ENCODE measurements at regions not wholly inside any gene's neighbourhood (a gene's known extent, or its start where the extent isn't known, plus 50 kb on each side); places are given as distances from the start of the nearest gene placed in this dataset.

GRCh38 chr5:133716532-133717183, 104.3 kb upstream of the FSTL4 start:
- Mint-ChIP-seq H3K4me3 (ENCODE audit: low read depth) (no peak overlapping the region), H3K27ac (no peak overlapping the region), H3K4me1 (ENCODE audit: low read depth) (no peaks in the 10 kb centered on the region), H3K36me3 (ENCODE audit: insufficient read depth) (no peaks in the 10 kb centered on the region), H3K27me3 (peaks cover 14% of the 10 kb centered on the region), H3K9me3 (ENCODE audit: low read depth) (peaks cover 10% of the 10 kb centered on the region)
- no peak for DNase-seq (ENCODE audit: low spot score, unreplicated experiment)
- TF ChIP-seq, protein P1, sequence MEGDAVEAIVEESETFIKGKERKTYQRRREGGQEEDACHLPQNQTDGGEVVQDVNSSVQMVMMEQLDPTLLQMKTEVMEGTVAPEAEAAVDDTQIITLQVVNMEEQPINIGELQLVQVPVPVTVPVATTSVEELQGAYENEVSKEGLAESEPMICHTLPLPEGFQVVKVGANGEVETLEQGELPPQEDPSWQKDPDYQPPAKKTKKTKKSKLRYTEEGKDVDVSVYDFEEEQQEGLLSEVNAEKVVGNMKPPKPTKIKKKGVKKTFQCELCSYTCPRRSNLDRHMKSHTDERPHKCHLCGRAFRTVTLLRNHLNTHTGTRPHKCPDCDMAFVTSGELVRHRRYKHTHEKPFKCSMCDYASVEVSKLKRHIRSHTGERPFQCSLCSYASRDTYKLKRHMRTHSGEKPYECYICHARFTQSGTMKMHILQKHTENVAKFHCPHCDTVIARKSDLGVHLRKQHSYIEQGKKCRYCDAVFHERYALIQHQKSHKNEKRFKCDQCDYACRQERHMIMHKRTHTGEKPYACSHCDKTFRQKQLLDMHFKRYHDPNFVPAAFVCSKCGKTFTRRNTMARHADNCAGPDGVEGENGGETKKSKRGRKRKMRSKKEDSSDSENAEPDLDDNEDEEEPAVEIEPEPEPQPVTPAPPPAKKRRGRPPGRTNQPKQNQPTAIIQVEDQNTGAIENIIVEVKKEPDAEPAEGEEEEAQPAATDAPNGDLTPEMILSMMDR (IDR thresholded peaks at IDR 0.05; ENCODE audit: unreplicated experiment): no peak

- peaks cover 20% of the 10 kb centered on the region for H3K27me3 Mint-ChIP-seq
- H3K9me3 Mint-ChIP-seq (ENCODE audit: low read depth): peaks cover 3% of the 10 kb centered on the region
- H3K4me1 Mint-ChIP-seq (ENCODE audit: low read depth): no peaks in the 10 kb centered on the region
- H3K36me3 Mint-ChIP-seq (ENCODE audit: insufficient read depth): no peaks in the 10 kb centered on the region
- DNase-seq (ENCODE audit: low spot score, unreplicated experiment): no peak
- TF ChIP-seq, protein P1 (IDR thresholded peaks at IDR 0.05; ENCODE audit: unreplicated experiment): no peak
- H3K27ac Mint-ChIP-seq: no peak overlapping the region
- no peak overlapping the region for H3K4me3 Mint-ChIP-seq (ENCODE audit: low read depth)
Measured at GRCh38 chr5:133715616-133716015, 103.3 kb upstream of the FSTL4 start.

- no peaks in the 10 kb centered on the region for H3K36me3 Mint-ChIP-seq (ENCODE audit: insufficient read depth)
- no peak for DNase-seq (ENCODE audit: low spot score, unreplicated experiment)
- no peak overlapping the region for H3K4me3 Mint-ChIP-seq (ENCODE audit: low read depth)
- H3K27ac Mint-ChIP-seq: no peak overlapping the region
- no peaks in the 10 kb centered on the region for H3K4me1 Mint-ChIP-seq (ENCODE audit: low read depth)
- TF ChIP-seq, protein P1 (IDR thresholded peaks at IDR 0.05; ENCODE audit: unreplicated experiment): no peak
- peaks cover 21% of the 10 kb centered on the region for H3K27me3 Mint-ChIP-seq
- H3K9me3 Mint-ChIP-seq (ENCODE audit: low read depth): no peaks in the 10 kb centered on the region
Measured at GRCh38 chr5:133715216-133715615, 102.9 kb upstream of the FSTL4 start.

DNA sequence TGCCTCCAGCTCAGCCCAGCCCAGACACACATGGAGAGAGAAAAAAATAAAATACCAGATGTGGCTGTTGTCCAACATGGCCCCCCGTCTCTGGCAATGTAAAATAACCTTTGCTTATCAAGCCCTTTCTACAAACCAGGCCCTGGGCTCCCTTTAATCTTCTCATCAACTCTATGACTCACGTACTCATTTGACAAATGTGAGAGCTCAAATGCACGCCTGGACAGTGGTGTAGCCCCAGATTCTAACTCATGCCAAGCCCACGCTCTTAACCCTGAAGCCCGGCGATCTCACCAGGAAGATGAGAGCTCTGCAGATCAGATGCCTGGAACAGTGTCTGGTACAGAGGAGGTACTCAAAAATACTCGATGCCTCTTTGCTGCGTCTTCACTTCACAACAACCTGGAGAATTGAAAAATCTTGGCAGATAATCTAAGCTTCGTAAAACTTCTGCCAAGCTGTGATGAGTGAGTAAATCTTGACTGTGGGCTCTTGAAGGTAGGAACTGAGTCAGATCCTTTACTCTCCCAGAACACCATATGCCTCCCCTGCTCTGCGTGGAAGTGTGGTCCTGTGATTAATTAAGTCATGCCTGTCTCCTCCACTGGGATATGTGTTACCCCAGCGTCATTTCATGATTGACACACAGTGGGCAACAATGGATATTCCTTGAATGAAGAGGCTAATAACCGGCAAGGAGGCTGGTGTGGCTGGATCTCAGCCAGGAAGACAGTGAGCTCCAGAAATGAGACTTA, 102.0 kb upstream of the FSTL4 start:
- Mint-ChIP-seq H3K27ac (no peak overlapping the region), H3K27me3 (peaks cover 24% of the 10 kb centered on the region), H3K4me1 (ENCODE audit: low read depth) (no peaks in the 10 kb centered on the region), H3K9me3 (ENCODE audit: low read depth) (no peaks in the 10 kb centered on the region), H3K36me3 (ENCODE audit: insufficient read depth) (no peaks in the 10 kb centered on the region), H3K4me3 (ENCODE audit: low read depth) (no peak overlapping the region)
- DNase-seq (ENCODE audit: low spot score, unreplicated experiment): no peak
- TF ChIP-seq, protein P1 (IDR thresholded peaks at IDR 0.05; ENCODE audit: unreplicated experiment): no peak

DNA sequence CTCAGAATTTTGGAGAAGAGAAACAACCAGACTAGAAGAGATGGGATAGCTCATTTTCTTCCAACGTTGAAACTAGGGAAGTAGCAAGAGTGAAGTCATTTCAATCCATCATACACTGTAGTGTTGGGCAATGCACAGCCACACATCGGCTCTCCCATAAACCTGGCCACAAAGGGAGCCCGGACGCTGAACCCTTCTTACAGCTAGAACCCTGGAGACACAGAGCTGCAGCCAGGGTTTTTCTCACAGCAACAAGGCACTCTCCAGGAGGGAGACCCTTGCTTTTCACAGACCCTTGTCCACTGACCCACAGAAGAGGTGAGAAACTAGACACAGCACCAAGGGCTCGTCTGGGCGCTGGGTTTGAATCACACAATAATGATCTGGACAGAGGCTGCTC, 101.4 kb upstream of the FSTL4 start:
- Mint-ChIP-seq H3K9me3 (ENCODE audit: low read depth) (no peaks in the 10 kb centered on the region), H3K27me3 (peaks cover 28% of the 10 kb centered on the region), H3K4me1 (ENCODE audit: low read depth) (no peaks in the 10 kb centered on the region), H3K27ac (no peak overlapping the region), H3K36me3 (ENCODE audit: insufficient read depth) (no peaks in the 10 kb centered on the region), H3K4me3 (ENCODE audit: low read depth) (no peak overlapping the region)
- TF ChIP-seq, protein P1 (IDR thresholded peaks at IDR 0.05; ENCODE audit: unreplicated experiment): no peak
- DNase-seq (ENCODE audit: low spot score, unreplicated experiment): no peak

Measured in progenitor cell of endocrine pancreas (in vitro differentiated cells).